ENCODE measurements at regions not wholly inside any gene's neighbourhood (a gene's known extent, or its start where the extent isn't known, plus 50 kb on each side); places are given as distances from the start of the nearest gene placed in this dataset.

DNA sequence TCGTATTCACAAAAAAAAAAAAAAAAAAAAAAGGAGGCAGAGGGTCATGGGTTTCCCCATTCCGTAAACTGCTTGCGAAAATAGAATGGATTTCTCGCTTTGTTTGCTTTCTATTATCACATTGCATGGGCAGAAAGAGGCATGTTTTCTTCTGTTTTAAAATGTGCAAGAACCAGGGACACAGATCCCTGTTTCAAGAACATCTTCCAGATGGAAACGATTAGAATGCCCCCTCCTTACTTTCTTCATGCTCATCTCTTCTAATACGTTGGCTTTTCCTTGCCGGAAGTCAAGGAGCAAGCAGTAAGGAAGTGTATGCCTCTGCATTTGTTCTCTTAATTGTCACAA lies 51.0 kb upstream of the ZNF516 start:
- TF ChIP-seq CTCF (conservative IDR thresholded peaks at IDR 0.05; ENCODE audit: low read depth, low read length), result no peak
- no peak for TF ChIP-seq EZH2 (IDR thresholded peaks at IDR 0.05; ENCODE audit: low read length, unreplicated experiment)
